ENCODE measurements at regions not wholly inside any gene's neighbourhood (a gene's known extent, or its start where the extent isn't known, plus 50 kb on each side); places are given as distances from the start of the nearest gene placed in this dataset.

- DNase-seq (ENCODE audit: low read depth), result no peak
- H3K4me3 ChIP-seq (ENCODE audit: low read depth, low read length), result no peak overlapping the region
- no peak for TF ChIP-seq CTCF (IDR thresholded peaks at IDR 0.05; ENCODE audit: insufficient read depth, low read depth, low read length, missing control alignments)
These were observed 57.5 kb upstream of the KLF3 start for GRCh38 chr4:38606587-38606905.

- no peak overlapping the region for H3K4me3 ChIP-seq (ENCODE audit: low read depth, low read length)
- no peak for DNase-seq (ENCODE audit: low read depth)
- TF ChIP-seq CTCF (IDR thresholded peaks at IDR 0.05; ENCODE audit: insufficient read depth, low read depth, low read length, missing control alignments), result no peak
These were observed 54.4 kb upstream of the KLF3 start for GRCh38 chr4:38609614-38610013.

- H3K4me3 ChIP-seq (ENCODE audit: low read depth, low read length), result no peak overlapping the region
- DNase-seq (ENCODE audit: low read depth), result no peak
- TF ChIP-seq CTCF (IDR thresholded peaks at IDR 0.05; ENCODE audit: insufficient read depth, low read depth, low read length, missing control alignments), result no peak
These were observed 53.5 kb upstream of the KLF3 start for GRCh38 chr4:38610521-38610920.

GRCh38 chr4:38610966-38611431, 53.0 kb upstream of the KLF3 start:
- TF ChIP-seq CTCF (IDR thresholded peaks at IDR 0.05; ENCODE audit: insufficient read depth, low read depth, low read length, missing control alignments), result no peak
- no peak for DNase-seq (ENCODE audit: low read depth)
- no peak overlapping the region for H3K4me3 ChIP-seq (ENCODE audit: low read depth, low read length)

GRCh38 chr4:38611676-38612075, 52.3 kb upstream of the KLF3 start:
- H3K4me3 ChIP-seq (ENCODE audit: low read depth, low read length), result no peak overlapping the region
- DNase-seq (ENCODE audit: low read depth), result no peak
- no peak for TF ChIP-seq CTCF (IDR thresholded peaks at IDR 0.05; ENCODE audit: insufficient read depth, low read depth, low read length, missing control alignments)

- no peak for DNase-seq (ENCODE audit: low read depth)
- TF ChIP-seq CTCF (IDR thresholded peaks at IDR 0.05; ENCODE audit: insufficient read depth, low read depth, low read length, missing control alignments), result no peak
- H3K4me3 ChIP-seq (ENCODE audit: low read depth, low read length), result no peak overlapping the region
These were observed 51.2 kb upstream of the KLF3 start for GRCh38 chr4:38612646-38613414.
